ENCODE measurements at regions not wholly inside any gene's neighbourhood (a gene's known extent, or its start where the extent isn't known, plus 50 kb on each side); places are given as distances from the start of the nearest gene placed in this dataset.

DNA sequence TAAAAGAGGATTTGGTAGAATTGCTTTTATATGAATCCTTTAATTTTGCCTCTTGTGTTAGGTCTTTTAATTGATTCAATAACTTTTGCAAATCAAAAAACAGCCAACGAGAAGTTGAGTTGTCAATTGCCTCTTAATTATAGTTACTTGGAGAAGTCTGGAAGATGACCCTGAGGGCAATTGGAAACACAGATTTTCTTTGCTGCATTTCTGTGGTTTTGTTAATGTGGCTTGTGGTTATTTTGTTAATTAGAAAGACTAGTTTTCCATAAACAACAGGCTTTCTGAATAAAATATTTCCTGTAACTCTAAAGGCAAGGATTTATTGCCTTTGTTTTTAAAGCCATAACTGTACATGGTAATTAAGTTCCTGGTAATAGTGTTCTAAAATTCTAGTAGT lies 513.0 kb downstream of the EPHA7 start:
- Histone ChIP-seq H3K27ac (ENCODE audit: insufficient read depth, low read length) (no peak overlapping the region), H3K4me2 (ENCODE audit: extremely low read depth, insufficient read depth, low read length) (no peak overlapping the region), H3K4me1 (ENCODE audit: control insufficient read depth, extremely low read depth, insufficient read depth, low read length) (no peaks in the 10 kb centered on the region), H3K27me3 (ENCODE audit: control insufficient read depth, insufficient read depth, low read length) (no peaks in the 10 kb centered on the region), H3K36me3 (ENCODE audit: control insufficient read depth, insufficient read depth, low read length) (no peaks in the 10 kb centered on the region), H2AFZ (ENCODE audit: low read length) (no peak overlapping the region), H4K20me1 (ENCODE audit: control insufficient read depth, extremely low read depth, insufficient read depth, low read length) (no peaks in the 10 kb centered on the region), H3K9ac (ENCODE audit: insufficient read depth, low read length) (no peak overlapping the region), H3K79me2 (ENCODE audit: control insufficient read depth, insufficient read depth, low read length) (no peaks in the 10 kb centered on the region), H3K9me3 (ENCODE audit: control insufficient read depth, insufficient read depth, low read depth, low read length) (no peaks in the 10 kb centered on the region), H3K4me3 (replicated peaks in 1 of 4; ENCODE audit: control extremely low read depth in 1 of 4, insufficient read depth in 1 of 4, low read depth in 3 of 4, low read length in 4 of 4) (no peak overlapping the region)
- no peak for TF ChIP-seq EZH2 (IDR thresholded peaks at IDR 0.05; ENCODE audit: low read length, missing control alignments)
- DNase-seq (ENCODE audit: low read depth in 2 of 2) = no peak

DNA sequence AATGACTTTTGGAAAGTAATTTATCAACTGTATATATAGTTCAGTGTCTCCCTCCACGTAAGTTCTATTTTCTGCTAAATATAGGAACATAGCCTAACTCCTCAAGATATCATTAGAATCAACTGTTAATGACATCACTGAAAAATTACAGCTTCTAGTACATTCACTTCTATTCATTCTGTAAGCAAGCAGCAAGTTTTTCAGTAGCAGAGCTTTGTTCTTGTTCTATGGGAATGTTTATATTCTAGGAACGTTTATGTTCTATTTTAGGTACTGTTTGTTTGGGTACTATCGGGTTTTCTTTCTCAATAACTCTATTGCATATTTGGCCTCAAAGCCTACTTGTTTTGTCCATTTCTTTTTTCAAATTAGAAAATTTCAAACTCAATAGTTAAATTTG lies 525.6 kb downstream of the EPHA7 start:
- H3K4me3 ChIP-seq (replicated peaks in 1 of 4; ENCODE audit: control extremely low read depth in 1 of 4, insufficient read depth in 1 of 4, low read depth in 3 of 4, low read length in 4 of 4) = no peak overlapping the region
- H3K4me2 ChIP-seq (ENCODE audit: extremely low read depth, insufficient read depth, low read length) = no peak overlapping the region
- DNase-seq (ENCODE audit: low read depth in 2 of 2) = peak in 1 of 2 donors; percentile 86
- no peaks in the 10 kb centered on the region for H3K27me3 ChIP-seq (ENCODE audit: control insufficient read depth, insufficient read depth, low read length)
- no peak overlapping the region for H3K9ac ChIP-seq (ENCODE audit: insufficient read depth, low read length)
- no peak for TF ChIP-seq EZH2 (IDR thresholded peaks at IDR 0.05; ENCODE audit: low read length, missing control alignments)
- TF ChIP-seq, protein P1, sequence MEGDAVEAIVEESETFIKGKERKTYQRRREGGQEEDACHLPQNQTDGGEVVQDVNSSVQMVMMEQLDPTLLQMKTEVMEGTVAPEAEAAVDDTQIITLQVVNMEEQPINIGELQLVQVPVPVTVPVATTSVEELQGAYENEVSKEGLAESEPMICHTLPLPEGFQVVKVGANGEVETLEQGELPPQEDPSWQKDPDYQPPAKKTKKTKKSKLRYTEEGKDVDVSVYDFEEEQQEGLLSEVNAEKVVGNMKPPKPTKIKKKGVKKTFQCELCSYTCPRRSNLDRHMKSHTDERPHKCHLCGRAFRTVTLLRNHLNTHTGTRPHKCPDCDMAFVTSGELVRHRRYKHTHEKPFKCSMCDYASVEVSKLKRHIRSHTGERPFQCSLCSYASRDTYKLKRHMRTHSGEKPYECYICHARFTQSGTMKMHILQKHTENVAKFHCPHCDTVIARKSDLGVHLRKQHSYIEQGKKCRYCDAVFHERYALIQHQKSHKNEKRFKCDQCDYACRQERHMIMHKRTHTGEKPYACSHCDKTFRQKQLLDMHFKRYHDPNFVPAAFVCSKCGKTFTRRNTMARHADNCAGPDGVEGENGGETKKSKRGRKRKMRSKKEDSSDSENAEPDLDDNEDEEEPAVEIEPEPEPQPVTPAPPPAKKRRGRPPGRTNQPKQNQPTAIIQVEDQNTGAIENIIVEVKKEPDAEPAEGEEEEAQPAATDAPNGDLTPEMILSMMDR (conservative IDR thresholded peaks at IDR 0.05 in 1 of 2, IDR thresholded peaks at IDR 0.05 in 1 of 2; ENCODE audit: low read depth in 1 of 2, low read length in 2 of 2) = no peak
- H3K79me2 ChIP-seq (ENCODE audit: control insufficient read depth, insufficient read depth, low read length) = no peaks in the 10 kb centered on the region
- H3K36me3 ChIP-seq (ENCODE audit: control insufficient read depth, insufficient read depth, low read length) = no peaks in the 10 kb centered on the region
- no peaks in the 10 kb centered on the region for H4K20me1 ChIP-seq (ENCODE audit: control insufficient read depth, extremely low read depth, insufficient read depth, low read length)
- H3K27ac ChIP-seq (ENCODE audit: insufficient read depth, low read length) = no peak overlapping the region
- H3K9me3 ChIP-seq (ENCODE audit: control insufficient read depth, insufficient read depth, low read depth, low read length) = no peaks in the 10 kb centered on the region
- no peaks in the 10 kb centered on the region for H3K4me1 ChIP-seq (ENCODE audit: control insufficient read depth, extremely low read depth, insufficient read depth, low read length)
- no peak overlapping the region for H2AFZ ChIP-seq (ENCODE audit: low read length)

DNA sequence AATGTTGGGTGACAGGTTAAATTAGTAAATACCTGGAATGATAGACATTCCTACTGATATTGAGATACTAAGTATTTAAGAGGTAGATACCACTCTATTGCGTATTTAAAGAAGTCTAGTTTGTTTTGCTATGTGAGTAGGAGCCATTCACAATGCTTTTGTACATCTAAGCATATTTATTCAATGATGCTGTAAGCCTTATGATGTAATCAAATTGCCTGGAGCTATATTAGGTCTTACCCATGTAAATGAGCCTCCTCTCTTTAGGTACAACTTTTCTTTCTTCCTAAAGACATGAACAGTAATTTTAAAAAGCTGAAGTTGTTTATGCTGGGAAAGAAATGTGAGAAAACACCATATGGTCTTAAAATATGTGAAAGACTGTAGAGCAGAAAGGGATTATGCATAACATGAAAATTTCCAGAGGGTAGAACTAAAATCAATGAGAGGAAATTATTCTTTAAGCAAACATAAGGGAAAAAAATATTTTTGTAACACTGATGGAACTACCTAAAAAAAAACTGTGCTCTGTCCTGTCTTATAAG lies 526.7 kb downstream of the EPHA7 start:
- DNase-seq (ENCODE audit: low read depth in 2 of 2) = peak in 1 of 2 donors; percentile 37
- Histone ChIP-seq H3K36me3 (ENCODE audit: control insufficient read depth, insufficient read depth, low read length) (no peaks in the 10 kb centered on the region), H3K27me3 (ENCODE audit: control insufficient read depth, insufficient read depth, low read length) (no peaks in the 10 kb centered on the region), H2AFZ (ENCODE audit: low read length) (no peak overlapping the region), H3K27ac (ENCODE audit: insufficient read depth, low read length) (no peak overlapping the region), H3K9me3 (ENCODE audit: control insufficient read depth, insufficient read depth, low read depth, low read length) (no peaks in the 10 kb centered on the region), H3K4me3 (replicated peaks in 1 of 4; ENCODE audit: control extremely low read depth in 1 of 4, insufficient read depth in 1 of 4, low read depth in 3 of 4, low read length in 4 of 4) (no peak overlapping the region), H3K4me1 (ENCODE audit: control insufficient read depth, extremely low read depth, insufficient read depth, low read length) (no peaks in the 10 kb centered on the region), H3K4me2 (ENCODE audit: extremely low read depth, insufficient read depth, low read length) (no peak overlapping the region), H4K20me1 (ENCODE audit: control insufficient read depth, extremely low read depth, insufficient read depth, low read length) (no peaks in the 10 kb centered on the region), H3K9ac (ENCODE audit: insufficient read depth, low read length) (no peak overlapping the region), H3K79me2 (ENCODE audit: control insufficient read depth, insufficient read depth, low read length) (no peaks in the 10 kb centered on the region)
- no peak for TF ChIP-seq EZH2 (IDR thresholded peaks at IDR 0.05; ENCODE audit: low read length, missing control alignments)
- TF ChIP-seq, protein P1 (conservative IDR thresholded peaks at IDR 0.05 in 1 of 2, IDR thresholded peaks at IDR 0.05 in 1 of 2; ENCODE audit: low read depth in 1 of 2, low read length in 2 of 2) = no peak

Measured in fibroblast of lung (primary cell).